Glomerular endothelial cell (primary cell): ENCODE measurements at regions not wholly inside any gene's neighbourhood (a gene's known extent, or its start where the extent isn't known, plus 50 kb on each side); places are given as distances from the start of the nearest gene placed in this dataset.
"Not testable (repeated sequence)": the region's sequence is repeated elsewhere in the genome, so short reads cannot be mapped to it uniquely, and the experiment has no call there.

Experiments used
- DNase-seq: peaks from one replicate; pipeline ENCODE4 v3.0.0-alpha.2; 2011; ENCODE audit warnings: low read depth, low spot score; ENCODE audit errors: extremely low read depth

GRCh38 chr21:20789729-20790500 is 208.3 kb upstream of the NCAM2 start:
- no peak for DNase-seq

DNA sequence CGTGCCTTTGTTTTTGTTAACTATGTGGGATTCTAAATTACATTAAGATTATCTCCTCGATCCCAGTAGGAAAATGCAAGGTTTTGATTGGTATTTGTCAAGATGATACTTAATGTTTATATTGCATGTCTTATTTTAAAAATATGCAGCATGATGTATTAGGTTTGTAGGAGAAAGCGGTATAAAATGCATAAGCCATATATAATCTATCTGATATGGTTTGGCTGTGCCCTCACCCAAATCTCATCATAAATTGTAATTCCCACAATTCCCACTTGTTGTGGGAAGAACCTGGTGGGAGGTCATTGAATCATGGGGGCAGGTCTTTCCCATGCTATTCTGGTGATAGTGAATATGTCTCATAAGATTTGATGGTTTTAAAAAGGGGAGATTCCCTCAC is 198.1 kb upstream of the NCAM2 start:
- no peak for DNase-seq

- no peak for DNase-seq
These were observed 196.0 kb upstream of the NCAM2 start for GRCh38 chr21:20802201-20802600.

- no peak for DNase-seq
These were observed 195.5 kb upstream of the NCAM2 start for GRCh38 chr21:20802631-20803260.

- no peak for DNase-seq
These were observed 186.5 kb upstream of the NCAM2 start for GRCh38 chr21:20811702-20812101.

- DNase-seq = no peak
These were observed 184.1 kb upstream of the NCAM2 start for GRCh38 chr21:20814090-20814489.

DNA sequence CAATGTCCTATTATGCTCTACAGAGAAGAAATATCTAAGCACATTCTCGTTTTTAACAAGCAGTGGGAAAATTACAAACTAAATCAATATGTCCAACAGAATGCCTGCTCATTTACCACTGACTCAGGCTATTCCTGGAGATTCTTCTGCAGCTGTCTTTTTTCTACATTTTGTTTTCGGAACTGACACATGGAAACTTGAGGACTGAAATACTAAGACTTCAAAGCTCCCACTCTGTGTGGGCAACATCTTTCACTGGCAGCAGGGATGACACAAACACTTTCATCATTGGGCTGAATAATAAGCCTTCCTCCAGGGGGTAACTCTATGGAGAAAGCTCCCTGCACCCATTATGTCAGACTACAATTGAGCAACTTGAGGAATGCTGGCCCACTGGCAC is 175.5 kb upstream of the NCAM2 start:
- DNase-seq = no peak

DNA sequence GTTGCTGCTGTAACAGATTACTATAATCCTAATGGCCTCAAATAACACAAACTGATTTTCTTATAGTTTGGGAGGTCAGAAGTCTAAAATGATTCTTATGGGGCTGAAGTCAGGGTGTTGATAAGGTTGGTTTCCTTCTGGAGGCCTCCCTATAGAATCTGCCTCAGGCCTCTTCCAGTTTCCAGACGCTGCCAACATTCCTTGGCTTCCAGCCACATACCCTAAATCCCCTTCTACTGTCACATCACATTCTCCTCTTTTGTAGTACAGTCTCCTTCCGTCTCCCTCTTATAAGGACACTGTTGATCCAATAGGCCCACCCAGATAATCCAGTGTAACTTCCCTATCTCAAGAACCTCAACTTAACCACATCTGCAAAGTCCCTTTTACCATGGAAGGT is 145.3 kb upstream of the NCAM2 start:
- DNase-seq = no peak

DNA sequence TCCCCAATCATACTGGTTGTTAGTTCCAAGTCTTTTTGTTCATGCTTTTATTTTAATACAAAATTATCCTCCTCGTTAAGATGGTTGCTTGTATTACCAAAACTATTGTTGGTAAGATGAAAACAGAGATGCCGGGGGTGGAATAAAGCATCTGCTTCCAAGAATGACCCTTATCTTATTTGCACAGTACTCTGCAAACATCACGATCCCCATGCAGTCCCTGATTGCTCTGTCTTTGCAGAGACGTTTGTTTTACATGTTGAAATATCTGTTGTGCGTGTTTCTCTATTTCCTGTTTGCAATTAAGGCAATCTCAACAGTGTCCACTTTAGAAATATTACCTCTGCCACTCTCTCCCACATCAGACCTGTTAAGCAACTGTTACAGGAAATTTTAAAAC is 141.3 kb upstream of the NCAM2 start:
- no peak for DNase-seq

DNA sequence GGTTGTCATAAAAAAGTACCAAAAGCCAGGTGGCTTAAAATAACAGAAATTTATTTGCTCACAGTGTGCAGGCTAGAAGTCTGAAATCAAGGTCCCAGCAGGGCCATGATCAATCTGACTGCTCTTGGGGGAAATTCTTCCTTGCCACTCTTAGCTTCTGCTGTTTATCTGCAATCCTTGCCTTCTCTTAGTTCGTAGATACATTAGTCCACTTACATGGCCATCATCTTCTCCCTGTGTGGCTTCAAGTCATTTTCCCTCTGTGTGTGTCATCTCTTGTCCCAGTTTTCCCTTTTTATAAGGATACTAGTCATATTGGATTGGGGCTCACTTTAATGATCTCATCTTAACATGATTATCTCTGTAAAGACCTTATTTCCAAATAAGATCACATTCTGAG is 124.0 kb upstream of the NCAM2 start:
- no peak for DNase-seq

GRCh38 chr21:20875742-20876141 is 122.5 kb upstream of the NCAM2 start:
- DNase-seq = no peak

DNA sequence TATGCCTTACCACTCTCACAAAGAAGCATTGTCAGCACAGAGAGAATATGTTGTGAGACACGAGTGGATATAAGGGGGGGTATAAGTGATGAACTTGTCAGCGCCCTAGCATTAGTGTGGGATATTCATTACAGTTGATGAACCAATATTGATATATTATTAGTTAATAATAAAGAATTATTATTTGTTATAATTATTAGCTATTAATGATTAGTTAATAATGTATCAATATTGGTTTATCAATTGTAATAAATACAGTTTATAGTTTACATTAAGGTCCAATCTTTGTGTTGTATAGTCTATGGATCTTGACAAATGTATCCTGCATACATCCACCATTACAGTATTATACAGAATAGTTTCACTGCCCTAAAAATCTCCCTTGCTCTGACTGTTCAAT is 120.2 kb upstream of the NCAM2 start:
- DNase-seq = no peak

DNA sequence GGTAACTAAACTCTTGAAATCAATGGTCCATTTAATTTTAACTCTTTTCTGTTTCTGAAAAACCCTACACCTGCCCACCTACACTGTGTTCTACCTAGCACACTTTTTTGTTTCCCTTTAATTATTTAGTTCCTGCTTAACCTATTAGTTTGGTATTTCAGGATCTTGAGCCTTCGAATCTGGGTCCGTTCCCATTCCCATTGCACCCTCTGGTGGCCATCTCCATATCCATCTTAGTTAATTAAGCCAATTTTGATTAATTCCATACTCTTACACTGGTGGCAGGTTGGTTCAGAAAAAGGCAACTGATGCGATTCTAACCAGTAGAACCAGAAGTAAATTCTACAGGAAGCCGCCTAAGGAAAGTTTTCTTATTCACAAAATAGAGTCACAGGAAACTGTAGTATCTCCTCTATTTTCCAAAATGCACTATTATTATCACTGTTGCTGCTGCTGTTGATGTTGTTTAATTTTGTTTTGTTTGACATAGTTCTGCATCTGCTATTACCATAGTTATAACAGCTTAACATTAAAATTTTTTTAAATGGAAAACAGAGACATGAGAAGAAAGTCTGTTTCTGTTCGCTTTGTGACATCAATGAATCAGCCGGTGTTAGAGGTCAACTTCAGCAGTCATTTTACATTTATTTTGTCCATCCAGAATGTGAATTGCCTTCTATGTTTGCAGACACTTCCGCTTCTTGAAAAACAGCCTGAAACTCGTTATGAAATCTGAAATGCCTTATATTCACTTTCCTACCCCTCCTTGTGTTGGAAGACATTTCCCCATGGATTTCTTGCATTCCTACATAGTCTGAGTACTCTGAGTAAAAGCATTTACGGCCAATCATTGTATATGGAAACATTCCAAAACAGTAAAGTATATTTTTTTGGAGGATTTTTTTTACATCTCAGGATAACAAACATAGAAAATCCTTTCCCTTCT is 115.5 kb upstream of the NCAM2 start:
- DNase-seq = no peak

GRCh38 chr21:20883408-20883800 is 114.8 kb upstream of the NCAM2 start:
- DNase-seq = no peak

DNA sequence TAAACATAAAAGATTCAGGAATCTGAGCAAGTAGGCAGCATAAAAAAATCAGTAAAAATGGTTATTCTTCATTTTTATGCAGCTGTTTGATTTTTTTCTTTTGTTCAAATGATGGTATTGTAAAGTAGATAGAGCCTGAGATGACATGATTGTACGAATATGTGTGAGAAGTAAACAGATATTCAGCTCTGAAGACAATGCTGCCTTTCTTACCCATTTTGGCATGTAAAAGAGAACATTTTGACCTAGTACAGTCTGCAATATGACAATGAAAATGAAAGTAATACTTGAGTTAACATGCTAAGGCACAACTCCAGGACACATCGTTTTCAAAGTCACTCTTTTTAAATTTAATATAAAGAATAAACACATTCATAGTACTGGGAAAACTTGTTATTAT is 95.7 kb upstream of the NCAM2 start:
- DNase-seq = no peak

GRCh38 chr21:20902998-20903397 is 95.2 kb upstream of the NCAM2 start:
- DNase-seq = no peak

DNA sequence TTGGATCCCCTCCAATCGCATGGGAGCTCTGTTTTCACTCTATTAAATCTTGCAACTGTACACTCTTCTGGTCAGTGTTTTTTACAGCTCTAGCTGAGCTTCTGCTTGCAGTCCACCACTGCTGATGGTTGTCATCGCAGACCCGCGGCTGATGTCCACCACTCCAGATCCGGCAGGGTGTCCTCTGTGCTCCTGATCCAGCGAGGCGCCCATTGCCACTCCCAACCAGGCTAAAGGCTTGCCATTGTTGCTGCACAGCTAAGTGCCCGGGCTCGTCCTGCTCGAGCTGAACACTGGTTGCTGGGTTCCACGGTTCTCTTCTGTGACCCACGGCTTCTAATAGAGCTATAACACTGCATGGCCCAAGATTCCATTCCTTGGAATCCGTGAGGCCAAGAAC is 70.7 kb upstream of the NCAM2 start:
- not testable (repeated sequence) for DNase-seq

GRCh38 chr21:20942523-20942922 is 55.7 kb upstream of the NCAM2 start:
- DNase-seq = no peak

DNA sequence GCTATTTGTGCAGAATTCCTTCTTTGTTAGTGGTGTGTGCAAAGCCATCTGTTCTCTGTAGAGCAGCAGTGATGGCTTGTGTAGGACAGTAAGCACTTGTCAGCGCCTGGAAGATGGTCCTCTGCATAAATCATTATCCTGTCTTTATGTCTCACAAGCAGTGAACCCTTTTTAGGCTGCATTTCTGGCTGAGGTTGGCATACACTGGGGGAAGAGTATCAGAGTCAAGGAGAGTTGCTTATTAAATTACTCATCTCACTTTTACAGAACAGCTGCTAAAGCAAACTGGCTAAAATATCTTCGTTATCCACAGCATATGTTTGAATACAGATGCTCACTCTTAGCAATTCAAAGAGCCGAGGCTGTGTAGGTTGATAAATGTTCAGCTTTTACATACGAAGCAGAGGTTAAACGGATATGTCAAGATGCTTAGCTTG is 54.6 kb upstream of the NCAM2 start:
- no peak for DNase-seq

DNA sequence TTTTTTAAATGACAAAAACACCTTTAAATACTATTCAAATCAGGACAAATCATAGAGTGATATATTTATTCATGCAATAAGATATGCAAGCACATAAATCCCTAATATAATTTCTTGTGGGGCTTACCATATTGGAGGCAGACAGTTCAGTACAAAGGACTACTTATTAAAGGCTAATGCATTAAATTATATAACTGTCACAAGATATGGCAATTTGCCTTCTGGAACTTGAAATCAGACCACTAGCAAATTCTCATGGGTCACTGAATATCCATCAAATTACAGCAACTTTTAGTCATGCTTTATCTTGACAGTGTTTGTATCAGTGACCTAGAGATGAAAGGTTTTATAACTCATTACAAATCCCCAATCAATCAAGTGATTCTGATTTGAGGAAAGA is 54.1 kb upstream of the NCAM2 start:
- no peak for DNase-seq

DNA sequence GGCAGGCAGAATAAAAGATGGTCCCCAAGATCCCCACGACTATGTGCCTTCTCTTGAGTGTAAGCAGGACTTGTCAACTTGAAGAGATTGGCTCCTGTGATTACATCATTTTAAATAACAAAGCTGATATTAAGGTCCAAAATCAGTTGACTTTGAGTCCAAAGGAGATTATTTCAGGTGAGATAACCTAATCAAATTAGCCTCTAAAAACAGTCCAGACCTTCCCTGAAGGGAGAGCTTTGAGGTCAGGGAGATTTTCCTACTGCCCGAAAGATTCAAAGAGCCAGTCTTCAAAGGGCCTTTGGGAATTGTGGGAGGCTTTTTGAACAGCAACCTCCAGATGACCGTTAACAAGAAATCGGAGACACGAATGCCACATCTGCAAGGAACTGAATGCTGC is 51.5 kb upstream of the NCAM2 start:
- DNase-seq = no peak
